Left lung (tissue), 4 donors: ENCODE measurements at regions not wholly inside any gene's neighbourhood (a gene's known extent, or its start where the extent isn't known, plus 50 kb on each side); places are given as distances from the start of the nearest gene placed in this dataset.

Source experiments
- ATAC-seq: fragments of 200-7000 bp; cut with Tn5 transposase; one replicate; pipeline ENCODE4 v1.9.1; 2020; ENCODE audit warnings: moderate library complexity
- DNase-seq, 4 donors: peaks; one replicate each; pipeline ENCODE4 v3.0.0-alpha.2; 2013 to 2020
- H3K27ac ChIP-seq, 2 donors: fragments of 200-600 bp; sonication (generic) in 1 of 2; one replicate each; pipeline versions ENCODE4 v1.5.0 to v1.8.0; 2020 to 2021
- H3K27me3 ChIP-seq, 2 donors: fragments of 200-600 bp; sonication (generic) in 1 of 2; one replicate each; pipeline versions ENCODE4 v1.5.0 to v1.8.0; 2020 to 2021
- H3K36me3 ChIP-seq, 2 donors: fragments of 200-600 bp; sonication (generic) in 1 of 2; one replicate each; pipeline versions ENCODE4 v1.5.0 to v1.8.0; 2020 to 2021
- H3K4me1 ChIP-seq, 2 donors: fragments of 200-600 bp; one replicate each; pipeline ENCODE4 v1.8.0; 2021
- H3K4me3 ChIP-seq, 2 donors: fragments of 200-600 bp; sonication (generic) in 1 of 2; one replicate each; pipeline versions ENCODE4 v1.5.0 to v1.8.0; 2020 to 2021; ENCODE audit warnings: mild to moderate bottlenecking in 1 of 2
- H3K9me3 ChIP-seq, 2 donors: fragments of 200-600 bp; sonication (generic) in 1 of 2; one replicate each; pipeline versions ENCODE4 v1.5.0 to v1.8.0; 2020 to 2021
- intact Hi-C, 2 donors: fragments of 100-400 bp; cut with DNase I; formaldehyde crosslinking; loops; one replicate each; pipeline versions ENCODE4 v1.11.2 to v1.14.2; 2022
- TF ChIP-seq, protein P1 (sequence below), 2 donors: fragments of 200-600 bp; sonication (generic) in 1 of 2; IDR thresholded peaks; one replicate each; pipeline versions ENCODE4 v1.5.0 to v1.8.0; 2021; ENCODE audit warnings: antibody characterized with exemption in 2 of 2
- donor health status: DM: no; HTN: yes; CAD: no.
- donor health status: DM: no; HTN: no; CAD: no.

DNA sequence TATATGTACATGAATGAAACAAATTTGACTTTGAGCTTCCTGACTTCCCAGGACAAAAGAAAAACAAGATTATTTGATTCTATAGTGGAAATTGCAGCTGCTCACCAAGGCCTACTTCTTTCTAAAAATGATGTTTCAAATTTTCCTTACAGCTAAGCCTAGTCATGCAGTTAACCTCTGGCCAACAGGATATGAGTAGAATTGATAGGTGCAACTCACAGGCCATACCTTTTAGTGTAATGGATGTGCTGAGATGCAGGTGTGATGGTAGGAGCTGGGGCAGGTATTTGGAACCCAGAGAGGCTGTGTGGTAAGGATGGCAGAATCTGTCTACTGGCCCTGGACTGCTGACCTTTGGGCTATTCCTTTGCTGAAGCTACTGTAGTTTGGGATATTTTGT, 230.9 kb upstream of the PREP start:
- TF ChIP-seq, protein P1, sequence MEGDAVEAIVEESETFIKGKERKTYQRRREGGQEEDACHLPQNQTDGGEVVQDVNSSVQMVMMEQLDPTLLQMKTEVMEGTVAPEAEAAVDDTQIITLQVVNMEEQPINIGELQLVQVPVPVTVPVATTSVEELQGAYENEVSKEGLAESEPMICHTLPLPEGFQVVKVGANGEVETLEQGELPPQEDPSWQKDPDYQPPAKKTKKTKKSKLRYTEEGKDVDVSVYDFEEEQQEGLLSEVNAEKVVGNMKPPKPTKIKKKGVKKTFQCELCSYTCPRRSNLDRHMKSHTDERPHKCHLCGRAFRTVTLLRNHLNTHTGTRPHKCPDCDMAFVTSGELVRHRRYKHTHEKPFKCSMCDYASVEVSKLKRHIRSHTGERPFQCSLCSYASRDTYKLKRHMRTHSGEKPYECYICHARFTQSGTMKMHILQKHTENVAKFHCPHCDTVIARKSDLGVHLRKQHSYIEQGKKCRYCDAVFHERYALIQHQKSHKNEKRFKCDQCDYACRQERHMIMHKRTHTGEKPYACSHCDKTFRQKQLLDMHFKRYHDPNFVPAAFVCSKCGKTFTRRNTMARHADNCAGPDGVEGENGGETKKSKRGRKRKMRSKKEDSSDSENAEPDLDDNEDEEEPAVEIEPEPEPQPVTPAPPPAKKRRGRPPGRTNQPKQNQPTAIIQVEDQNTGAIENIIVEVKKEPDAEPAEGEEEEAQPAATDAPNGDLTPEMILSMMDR (IDR thresholded peaks at IDR 0.05): no peak
- intact Hi-C loops: no loop called here
- DNase-seq (no peak), ATAC-seq (no peak)
- Histone ChIP-seq H3K4me3 (no peak overlapping the region), H3K4me1 (no peaks in the 10 kb centered on the region), H3K36me3 (no peaks in the 10 kb centered on the region), H3K27ac (no peak overlapping the region), H3K27me3 (no peaks in the 10 kb centered on the region), H3K9me3 (no peaks in the 10 kb centered on the region)

DNA sequence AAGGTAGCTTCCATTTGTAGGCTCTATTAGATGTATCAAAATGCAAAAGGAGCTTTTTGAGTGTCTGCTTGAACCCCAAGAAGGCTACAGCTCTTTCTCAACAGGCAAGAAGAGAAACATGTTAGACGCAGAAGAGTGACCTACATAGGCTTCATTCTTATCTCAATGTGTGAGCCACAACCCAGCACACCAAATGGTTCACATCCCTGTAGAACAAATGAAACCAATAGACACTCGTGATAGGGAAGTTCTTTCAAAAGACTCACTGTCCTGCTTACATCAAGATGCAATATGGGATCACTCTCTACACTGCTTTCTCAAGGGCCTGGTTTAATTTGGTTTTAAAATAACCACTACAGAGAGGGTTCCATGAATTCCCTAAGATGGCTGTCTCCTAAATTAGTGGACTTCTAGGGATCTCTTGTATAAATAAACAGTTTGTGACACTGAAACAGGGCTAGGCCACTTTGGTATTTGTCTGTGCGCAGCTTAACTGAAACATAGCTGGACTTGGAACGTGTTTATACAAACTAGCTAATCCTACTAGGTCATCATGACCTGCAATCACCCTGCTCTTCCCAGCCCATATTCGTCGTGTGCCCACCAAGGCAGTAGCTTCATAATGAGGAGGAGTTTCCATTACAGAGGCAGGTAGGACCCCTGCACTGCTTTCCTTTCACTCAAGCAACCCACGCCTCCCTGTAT, 225.4 kb upstream of the PREP start:
- Histone ChIP-seq H3K36me3 (no peaks in the 10 kb centered on the region), H3K27me3 (no peaks in the 10 kb centered on the region), H3K9me3 (no peaks in the 10 kb centered on the region), H3K4me1 (no peaks in the 10 kb centered on the region), H3K4me3 (no peak overlapping the region), H3K27ac (no peak overlapping the region)
- TF ChIP-seq, protein P1 (IDR thresholded peaks at IDR 0.05): no peak
- no peak for DNase-seq
- no peak for ATAC-seq
- intact Hi-C loops: no loop called here

DNA sequence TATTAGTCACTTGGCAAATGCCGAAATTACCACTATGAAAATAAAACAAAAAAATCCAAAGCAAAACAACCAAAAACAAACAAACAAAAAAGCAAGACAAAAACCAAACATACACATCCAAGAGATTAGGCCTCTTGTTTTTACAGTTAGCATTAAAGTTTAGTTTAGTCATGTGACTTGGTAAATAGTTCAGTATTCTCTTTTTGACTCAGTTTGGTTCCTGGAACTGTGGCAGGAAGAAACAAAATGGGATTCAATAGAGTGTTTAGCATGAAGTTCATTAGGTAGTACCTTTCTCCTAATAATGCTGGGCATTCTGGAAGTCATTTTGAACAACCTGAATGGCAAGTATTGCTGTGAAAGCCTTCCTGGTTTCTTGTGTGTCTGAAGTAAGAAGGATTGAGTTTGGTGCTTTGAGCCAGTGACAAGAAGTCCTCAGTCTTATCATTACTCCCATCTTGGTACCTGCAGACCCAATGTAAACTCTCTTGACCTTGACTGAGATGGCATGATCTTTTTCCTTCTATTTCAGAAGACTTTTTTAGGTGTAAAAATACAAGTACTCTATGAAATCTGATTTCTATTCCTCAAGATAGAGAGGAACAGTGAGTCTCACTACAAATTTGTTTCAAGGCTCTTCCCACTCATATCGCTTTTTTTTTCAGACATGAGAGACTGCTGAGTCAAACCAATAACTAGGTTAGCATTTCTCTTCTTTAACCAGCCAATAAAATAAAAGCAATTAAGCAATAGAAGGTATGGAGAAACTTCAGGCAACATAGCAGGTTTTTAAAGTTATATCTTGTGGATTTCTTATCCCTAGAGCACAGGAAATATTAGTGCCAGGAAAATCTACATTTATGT, 223.6 kb upstream of the PREP start:
- H3K4me3 ChIP-seq: no peak overlapping the region
- ATAC-seq (no peak), DNase-seq (no peak)
- H3K27me3 ChIP-seq: no peaks in the 10 kb centered on the region
- H3K27ac ChIP-seq: no peak overlapping the region
- no peaks in the 10 kb centered on the region for H3K9me3 ChIP-seq
- no peaks in the 10 kb centered on the region for H3K36me3 ChIP-seq
- TF ChIP-seq, protein P1 (IDR thresholded peaks at IDR 0.05): no peak
- intact Hi-C loops: no loop called here
- no peaks in the 10 kb centered on the region for H3K4me1 ChIP-seq

DNA sequence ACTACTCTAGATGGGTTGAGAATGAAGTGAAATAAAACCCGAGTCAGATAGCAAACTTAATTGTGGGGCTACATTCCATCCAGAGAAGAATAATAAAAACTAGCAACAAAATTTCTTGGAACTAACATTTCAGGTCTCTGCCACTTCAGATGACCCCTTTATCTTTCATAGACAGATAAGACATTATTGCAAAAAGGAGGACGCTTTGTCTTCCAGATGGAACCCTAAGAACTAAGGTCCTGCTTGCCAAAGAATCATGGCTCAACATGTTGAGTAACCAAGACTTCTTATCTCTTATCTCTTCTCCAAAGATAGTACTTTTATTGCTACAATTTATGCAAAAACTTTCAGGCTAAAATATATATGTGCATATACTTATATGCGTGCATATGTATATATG, 221.1 kb upstream of the PREP start:
- H3K4me1 ChIP-seq: no peaks in the 10 kb centered on the region
- intact Hi-C loops: no loop called here
- no peaks in the 10 kb centered on the region for H3K27me3 ChIP-seq
- H3K27ac ChIP-seq: no peak overlapping the region
- no peaks in the 10 kb centered on the region for H3K9me3 ChIP-seq
- ATAC-seq: no peak
- H3K4me3 ChIP-seq: no peak overlapping the region
- TF ChIP-seq, protein P1 (IDR thresholded peaks at IDR 0.05): no peak
- DNase-seq: no peak
- no peaks in the 10 kb centered on the region for H3K36me3 ChIP-seq

DNA sequence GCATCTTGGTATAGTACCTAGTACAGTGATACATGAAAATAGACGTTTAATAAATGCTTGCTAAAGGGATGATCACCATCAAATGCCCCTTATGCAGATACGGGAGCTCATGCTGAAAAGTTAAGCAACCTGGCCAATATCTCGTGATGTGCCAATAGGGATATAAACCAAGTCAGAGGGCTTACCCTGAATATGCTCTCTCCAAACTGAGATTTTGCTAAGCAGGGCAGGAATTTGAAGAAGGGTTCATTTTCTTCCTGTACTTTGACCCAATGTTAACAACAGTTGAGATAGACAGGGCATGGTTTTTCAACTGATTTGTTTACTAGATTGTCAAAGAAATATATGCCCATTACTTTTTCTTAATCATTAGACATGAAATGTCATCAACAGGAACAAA, 219.3 kb upstream of the PREP start:
- Histone ChIP-seq H3K27ac (no peak overlapping the region), H3K4me1 (no peaks in the 10 kb centered on the region), H3K36me3 (no peaks in the 10 kb centered on the region), H3K27me3 (no peaks in the 10 kb centered on the region), H3K9me3 (no peaks in the 10 kb centered on the region), H3K4me3 (no peak overlapping the region)
- DNase-seq (no peak), ATAC-seq (no peak)
- intact Hi-C loops: no loop called here
- TF ChIP-seq, protein P1 (IDR thresholded peaks at IDR 0.05): no peak
